CD4-positive, alpha-beta T cell treated with Interleukin-10 for 1 hour (primary cell): ENCODE measurements at regions not wholly inside any gene's neighbourhood (a gene's known extent, or its start where the extent isn't known, plus 50 kb on each side); places are given as distances from the start of the nearest gene placed in this dataset.
"Not testable (repeated sequence)": the region's sequence is repeated elsewhere in the genome, so short reads cannot be mapped to it uniquely, and the experiment has no call there.

Experiments
- DNase-seq: peaks from one replicate; pipeline ENCODE4 v3.0.0-alpha.2; 2020

- not testable (repeated sequence) for DNase-seq
Measured at GRCh38 chr2:176578292-176578691, 309.1 kb downstream of the MTX2 start.

DNA sequence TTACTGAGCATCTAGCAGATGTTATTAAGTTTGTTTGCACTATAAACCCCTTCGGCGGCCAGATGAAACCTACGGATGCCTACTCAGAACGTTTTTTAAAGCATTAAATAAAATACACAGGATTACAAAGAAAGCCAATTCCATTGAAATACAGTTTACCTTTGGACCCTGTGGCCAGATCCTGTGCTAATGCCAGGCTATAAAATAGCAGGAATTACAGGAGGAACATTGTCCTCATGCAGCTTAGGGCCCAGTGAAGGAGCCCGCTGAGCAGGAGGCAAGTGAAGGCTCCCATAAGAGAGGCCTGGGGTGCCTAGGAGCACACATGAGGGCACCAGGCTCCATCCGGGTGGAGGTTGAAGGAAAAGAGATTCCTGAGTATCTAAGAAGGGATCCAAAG, 310.4 kb downstream of the MTX2 start:
- no peak for DNase-seq

- DNase-seq = no peak
Measured at GRCh38 chr2:176581557-176582165, 312.4 kb downstream of the MTX2 start.

- no peak for DNase-seq
Measured at GRCh38 chr2:176582176-176582575, 312.9 kb downstream of the MTX2 start.

DNA sequence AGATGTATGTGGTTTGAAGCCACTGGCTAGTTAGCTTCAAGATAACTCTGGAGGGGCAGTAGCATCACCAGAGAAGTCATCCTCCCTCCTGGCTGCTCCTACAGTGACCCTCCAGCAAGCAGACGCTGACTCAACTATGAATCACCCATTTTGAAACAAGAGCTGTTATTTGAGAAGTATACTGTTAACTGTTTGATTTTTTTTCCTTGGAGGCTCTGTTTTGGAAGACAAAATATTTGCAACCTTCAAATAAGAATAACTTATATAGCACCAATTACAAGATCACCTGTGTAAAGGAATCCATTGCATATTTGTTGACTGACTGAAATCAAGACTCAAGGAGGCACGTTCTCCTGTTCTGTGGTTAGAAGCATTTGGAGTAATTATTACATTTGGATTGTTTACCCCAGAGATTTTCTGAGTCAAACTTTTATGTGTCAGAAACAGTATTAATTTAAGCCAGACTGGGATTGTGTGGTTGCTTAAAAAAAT, 313.8 kb downstream of the MTX2 start:
- DNase-seq = no peak

DNA sequence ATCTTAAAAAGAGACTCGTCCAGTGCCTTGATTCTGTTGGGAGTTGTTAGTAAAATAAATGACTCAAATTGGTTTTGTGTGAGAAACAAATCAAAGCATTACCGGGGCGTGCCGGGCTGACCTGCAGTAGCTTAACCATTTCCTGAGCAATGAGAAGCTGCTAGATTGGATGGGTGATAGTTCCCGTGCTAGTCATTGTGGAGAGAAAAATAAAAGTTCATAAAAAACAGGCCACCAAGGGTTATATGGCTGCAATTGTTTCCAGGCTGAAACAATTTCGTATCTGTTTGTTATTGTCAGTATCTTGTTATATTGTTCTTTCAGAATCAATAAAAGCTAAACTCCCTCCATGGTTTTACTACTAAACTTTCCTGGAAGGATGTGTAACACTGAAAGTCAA, 314.4 kb downstream of the MTX2 start:
- DNase-seq = no peak

DNA sequence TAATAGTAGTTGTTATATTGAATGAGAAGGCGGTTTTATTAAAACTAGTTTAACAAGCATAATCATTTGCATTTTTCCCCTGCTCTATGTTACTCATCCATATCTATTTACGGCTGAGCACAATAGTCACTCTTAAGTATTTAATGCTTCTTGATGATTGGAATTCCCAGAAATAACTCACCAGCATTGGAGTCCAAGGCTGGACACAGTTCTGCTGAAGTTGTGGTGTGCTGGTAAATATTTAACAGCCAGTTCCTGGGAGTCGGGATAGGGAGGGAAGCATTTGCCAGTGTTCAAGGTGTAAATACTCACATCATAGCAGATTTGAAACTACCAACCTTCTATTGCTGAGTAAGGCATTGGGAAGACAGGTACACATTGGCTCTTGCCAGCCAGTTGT, 315.1 kb downstream of the MTX2 start:
- DNase-seq = no peak

- DNase-seq = no peak
Measured at GRCh38 chr2:176585291-176585690, 316.0 kb downstream of the MTX2 start.

GRCh38 chr2:176585791-176586190, 316.5 kb downstream of the MTX2 start:
- no peak for DNase-seq

- DNase-seq = no peak
Measured at GRCh38 chr2:176589287-176589686, 320.0 kb downstream of the MTX2 start.

DNA sequence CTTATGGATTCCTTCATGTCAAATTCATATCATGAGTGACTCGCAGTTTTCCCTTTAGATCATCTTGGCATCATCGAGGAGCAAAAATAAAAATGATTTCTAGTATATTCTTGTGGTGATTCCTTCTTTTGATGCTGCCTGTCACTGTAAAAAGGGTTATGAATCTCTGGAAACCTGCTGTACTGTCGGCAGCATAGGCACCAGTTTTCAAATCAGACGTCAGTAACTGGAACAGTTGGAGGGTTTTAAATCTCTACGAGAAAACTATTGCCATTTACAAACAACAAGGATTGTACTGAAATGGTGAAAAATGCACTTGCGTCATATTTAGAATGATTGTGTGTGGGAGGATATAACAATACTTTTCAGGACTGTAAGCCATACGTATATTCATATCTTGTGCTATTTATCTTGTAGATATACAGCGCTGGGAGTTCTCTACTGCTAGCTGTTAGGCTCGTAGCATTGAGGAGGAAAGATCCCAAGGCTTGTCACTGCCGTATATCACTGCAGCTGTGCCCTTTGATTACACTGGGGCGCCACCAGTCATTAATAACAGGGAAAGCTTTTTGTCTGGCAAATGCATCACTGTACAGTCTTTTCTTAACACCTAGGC, 320.7 kb downstream of the MTX2 start:
- DNase-seq = no peak

DNA sequence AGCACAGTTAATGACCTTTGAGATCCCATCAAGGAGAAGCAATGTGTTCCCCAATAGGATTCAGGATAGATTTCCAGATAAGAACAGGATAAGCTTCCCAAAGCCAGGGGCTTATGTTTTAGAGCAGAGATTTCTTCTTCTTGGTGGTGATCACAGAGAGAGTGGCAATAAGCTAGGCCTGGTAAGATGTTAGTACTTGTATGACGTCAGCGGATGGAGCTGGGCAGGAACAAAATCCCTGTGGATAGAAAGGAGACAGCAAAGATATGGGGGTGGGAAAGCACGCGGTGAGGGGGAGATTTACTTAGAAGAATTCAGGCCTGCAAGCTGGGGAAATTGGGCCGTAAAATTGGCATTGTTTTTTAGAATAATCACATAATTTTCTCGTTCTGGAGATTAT, 323.0 kb downstream of the MTX2 start:
- no peak for DNase-seq

DNA sequence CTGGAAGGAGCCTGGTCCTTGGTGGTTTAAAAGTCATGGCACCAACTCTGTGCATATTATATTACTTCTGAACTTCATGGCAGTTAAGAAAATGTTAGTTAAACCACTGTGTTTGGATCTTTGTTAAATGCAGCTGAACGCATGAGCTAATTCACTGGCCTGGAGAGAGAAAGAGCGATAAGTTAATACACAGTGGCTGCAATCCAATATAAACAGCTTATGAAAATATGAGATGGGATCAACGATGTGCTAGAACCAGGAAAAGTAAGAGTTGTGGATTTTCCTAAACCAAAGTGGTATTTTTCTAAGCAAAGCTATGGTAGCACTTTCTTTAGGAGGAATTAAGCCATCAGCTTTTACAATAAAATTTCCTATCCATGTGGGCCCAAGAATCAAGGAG, 326.7 kb downstream of the MTX2 start:
- DNase-seq = no peak

DNA sequence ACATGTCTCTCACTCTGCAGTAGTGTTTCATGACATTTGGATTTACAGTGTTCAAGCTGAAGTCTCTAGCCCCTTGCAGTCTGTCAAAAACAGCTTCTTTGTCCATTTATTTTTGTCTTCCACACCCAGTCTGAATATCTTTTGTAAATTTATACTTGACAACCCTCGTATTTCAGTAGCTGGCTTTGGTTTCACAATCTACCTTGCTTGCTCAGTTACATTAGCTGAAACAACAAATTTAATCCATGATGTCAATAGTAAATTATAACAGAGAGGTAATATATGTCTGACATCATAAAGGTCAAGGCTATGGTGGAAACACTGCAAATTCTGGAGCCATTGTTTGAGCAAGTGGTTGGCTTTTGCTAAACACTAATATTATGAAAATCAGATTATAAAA, 328.7 kb downstream of the MTX2 start:
- no peak for DNase-seq

- DNase-seq = no peak
Measured at GRCh38 chr2:176598351-176598750, 329.1 kb downstream of the MTX2 start.

DNA sequence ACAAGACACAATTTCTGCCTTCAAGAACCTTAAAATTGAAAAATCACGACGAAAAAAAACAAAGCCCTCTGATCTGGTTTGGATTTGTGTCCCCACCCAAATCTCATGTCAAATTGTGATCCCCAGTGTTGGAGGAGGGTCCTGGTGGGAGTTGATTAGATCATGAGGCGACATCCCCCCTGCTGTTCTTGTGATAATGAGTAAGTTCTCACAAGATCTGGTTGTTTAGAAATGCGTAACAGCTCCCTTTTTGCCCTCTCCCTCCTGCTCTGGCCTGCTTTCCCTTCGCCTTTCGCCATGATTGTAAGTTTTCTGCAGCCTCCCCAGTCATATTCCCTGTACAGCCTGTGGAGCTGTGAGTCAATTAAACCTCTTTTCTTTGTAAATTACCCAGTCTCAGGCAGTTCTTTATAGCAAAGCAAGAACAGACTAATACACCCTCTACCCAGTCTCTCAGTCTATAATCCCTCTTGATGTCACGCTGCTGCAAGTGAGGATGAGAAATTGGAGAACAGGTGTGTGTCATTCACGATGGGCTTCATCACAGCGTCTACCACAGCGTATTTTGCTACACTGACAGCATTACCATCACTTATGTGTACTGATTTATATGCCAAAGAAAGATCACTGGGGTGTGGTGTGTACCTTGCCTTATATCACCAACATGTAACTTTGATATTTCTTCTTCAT, 330.7 kb downstream of the MTX2 start:
- DNase-seq = no peak

DNA sequence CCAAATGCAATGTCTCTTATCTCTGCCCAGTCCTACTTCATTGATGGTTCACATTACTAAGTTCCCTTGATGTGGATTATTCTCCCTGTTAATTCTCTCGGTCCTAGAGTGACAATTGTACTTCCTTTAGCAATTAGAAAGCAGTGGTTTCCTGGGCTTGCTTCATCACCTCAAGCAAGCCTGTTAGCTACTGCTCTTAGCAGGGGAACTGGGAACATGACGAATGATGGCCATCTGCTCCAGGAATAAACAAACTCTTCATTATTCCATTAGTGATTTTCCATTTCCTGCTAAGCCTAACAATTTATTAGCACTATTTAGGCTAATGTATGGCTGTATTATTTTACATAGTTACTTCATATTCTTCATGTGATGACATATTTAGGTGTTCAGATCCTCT, 331.8 kb downstream of the MTX2 start:
- no peak for DNase-seq

GRCh38 chr2:176612036-176612435, 342.8 kb downstream of the MTX2 start:
- no peak for DNase-seq

GRCh38 chr2:176612736-176613135, 343.5 kb downstream of the MTX2 start:
- DNase-seq = no peak

GRCh38 chr2:176613323-176613987, 344.2 kb downstream of the MTX2 start:
- no peak for DNase-seq

- no peak for DNase-seq
Measured at GRCh38 chr2:176614049-176614448, 344.8 kb downstream of the MTX2 start.

- no peak for DNase-seq
Measured at GRCh38 chr2:176614930-176615329, 345.7 kb downstream of the MTX2 start.

- no peak for DNase-seq
Measured at GRCh38 chr2:176619504-176619903, 350.3 kb downstream of the MTX2 start.

- no peak for DNase-seq
Measured at GRCh38 chr2:176621350-176621749, 352.1 kb downstream of the MTX2 start.
